ENCODE measurements at regions not wholly inside any gene's neighbourhood (a gene's known extent, or its start where the extent isn't known, plus 50 kb on each side); places are given as distances from the start of the nearest gene placed in this dataset.

DNA sequence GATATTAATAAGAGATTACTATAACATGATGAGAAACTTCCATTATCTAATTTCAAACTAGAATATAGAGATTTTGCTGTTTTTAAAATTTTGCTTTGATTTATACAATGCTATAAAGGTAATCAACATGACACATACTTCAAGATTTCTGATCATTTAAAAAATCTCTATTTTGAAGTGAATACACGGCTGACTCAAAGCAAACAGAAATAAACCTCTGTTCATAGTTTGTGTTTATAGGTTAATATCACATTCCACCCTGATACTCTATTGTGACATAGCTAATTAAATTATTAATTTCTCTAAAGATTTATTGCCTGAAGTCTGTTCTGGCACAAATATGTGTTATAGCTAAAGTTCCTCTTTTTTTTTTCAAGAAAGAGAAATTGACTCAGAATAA lies 349.2 kb downstream of the TLL1 start (continued):
- TF ChIP-seq ZNF253 (CRISPR knock-in tag; conservative IDR thresholded peaks at IDR 0.05) (no peak), CLOCK (CRISPR knock-in tag; IDR thresholded peaks at IDR 0.05; ENCODE audit: borderline replicate concordance) (no peak), POLR2AphosphoS2 (IDR thresholded peaks at IDR 0.05; ENCODE audit: low read length) (no peak), ZFPM2 (CRISPR knock-in tag; IDR thresholded peaks at IDR 0.05) (no peak)
- TF ChIP-seq, protein P1, sequence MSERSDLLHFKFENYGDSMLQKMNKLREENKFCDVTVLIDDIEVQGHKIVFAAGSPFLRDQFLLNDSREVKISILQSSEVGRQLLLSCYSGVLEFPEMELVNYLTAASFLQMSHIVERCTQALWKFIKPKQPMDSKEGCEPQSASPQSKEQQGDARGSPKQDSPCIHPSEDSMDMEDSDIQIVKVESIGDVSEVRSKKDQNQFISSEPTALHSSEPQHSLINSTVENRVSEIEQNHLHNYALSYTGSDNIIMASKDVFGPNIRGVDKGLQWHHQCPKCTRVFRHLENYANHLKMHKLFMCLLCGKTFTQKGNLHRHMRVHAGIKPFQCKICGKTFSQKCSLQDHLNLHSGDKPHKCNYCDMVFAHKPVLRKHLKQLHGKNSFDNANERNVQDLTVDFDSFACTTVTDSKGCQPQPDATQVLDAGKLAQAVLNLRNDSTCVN (CRISPR knock-in tag; IDR thresholded peaks at IDR 0.05) = no peak

DNA sequence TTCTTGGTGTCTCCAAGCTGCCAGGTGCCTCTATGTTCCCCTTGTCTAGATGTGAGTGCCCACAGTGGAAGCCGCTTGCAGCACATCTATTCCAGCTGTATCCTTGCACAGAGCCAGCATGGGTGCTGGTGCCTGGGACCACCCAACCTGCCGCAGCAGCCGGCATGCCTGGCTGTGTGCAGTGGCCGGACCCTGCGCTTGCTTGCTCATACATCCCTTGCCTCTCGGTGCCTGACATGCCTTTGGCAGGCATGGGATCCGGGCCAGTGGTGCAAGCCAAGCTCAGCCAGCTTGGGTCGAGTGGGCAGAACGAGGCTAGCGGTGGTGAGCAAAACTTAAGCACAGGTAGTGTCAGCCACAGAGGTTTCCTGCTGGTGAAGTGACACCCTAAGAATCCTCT lies 355.1 kb downstream of the TLL1 start:
- H3K27me3 ChIP-seq (ENCODE audit: control insufficient read depth in 2 of 2, insufficient read depth in 2 of 2, low read length in 2 of 2) = no peaks in the 10 kb centered on the region
- no TSS peak for BruUV-seq (replicated peaks)
- no peaks in the 10 kb centered on the region for H4K20me1 ChIP-seq (replicated peaks; ENCODE audit: control insufficient read depth, insufficient read depth, low read length)
- POLR2A ChIA-PET = no interaction called here
- H3K4me3 ChIP-seq = no peak overlapping the region
- H3K9ac ChIP-seq (ENCODE audit: insufficient read depth in 1 of 2, low read depth in 2 of 2, low read length in 2 of 2) = no peak overlapping the region
- no peaks in the 10 kb centered on the region; the same call in 1 of the 2 replicates for H3K9me3 ChIP-seq (replicated peaks; ENCODE audit: control insufficient read depth, insufficient read depth, low read depth, low read length)
- H3K27ac ChIP-seq (ENCODE audit: extremely low read depth, low read depth, low read length) = no peak overlapping the region
- no peak for FAIRE-seq
- H3K79me2 ChIP-seq (ENCODE audit: control insufficient read depth, insufficient read depth, low read length) = no peaks in the 10 kb centered on the region
- in situ Hi-C loops (cut with MboI) = no loop called here
- no peaks in the 10 kb centered on the region for H3K4me1 ChIP-seq (replicated peaks in 1 of 2; ENCODE audit: control insufficient read depth in 2 of 2, insufficient read depth in 2 of 2, low read length in 2 of 2)
- CTCF ChIA-PET (ENCODE audit: low intra/inter-chr PET ratio) = no interaction called here
- intact Hi-C loops (cut with micrococcal nuclease) = no loop called here
- WGBS (ENCODE audit: insufficient coverage, low coverage, missing lambda C conversion rate) = 0% methylated on average over 10 of the region's 10 CpGs
- ATAC-seq = no peak
- no peak for DNase-seq (ENCODE audit: extremely low read depth in 1 of 4, low spot score in 3 of 4)
- H2AFZ ChIP-seq (ENCODE audit: low read depth, low read length) = no peak overlapping the region
- no peaks in the 10 kb centered on the region for H3K36me3 ChIP-seq (ENCODE audit: control insufficient read depth, insufficient read depth, low read length)
- no peak overlapping the region for H3K4me2 ChIP-seq (ENCODE audit: insufficient read depth, low read length)
- no peaks in the 10 kb centered on the region for H3K9me1 ChIP-seq (ENCODE audit: control insufficient read depth, insufficient read depth, low read length)
- TF ChIP-seq KLF16 (IDR thresholded peaks at IDR 0.05) = no peak
- TF ChIP-seq BHLHE40 (IDR thresholded peaks at IDR 0.05; ENCODE audit: low read length) = no peak
- TF ChIP-seq, protein P2, sequence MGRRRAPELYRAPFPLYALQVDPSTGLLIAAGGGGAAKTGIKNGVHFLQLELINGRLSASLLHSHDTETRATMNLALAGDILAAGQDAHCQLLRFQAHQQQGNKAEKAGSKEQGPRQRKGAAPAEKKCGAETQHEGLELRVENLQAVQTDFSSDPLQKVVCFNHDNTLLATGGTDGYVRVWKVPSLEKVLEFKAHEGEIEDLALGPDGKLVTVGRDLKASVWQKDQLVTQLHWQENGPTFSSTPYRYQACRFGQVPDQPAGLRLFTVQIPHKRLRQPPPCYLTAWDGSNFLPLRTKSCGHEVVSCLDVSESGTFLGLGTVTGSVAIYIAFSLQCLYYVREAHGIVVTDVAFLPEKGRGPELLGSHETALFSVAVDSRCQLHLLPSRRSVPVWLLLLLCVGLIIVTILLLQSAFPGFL (CRISPR knock-in tag; IDR thresholded peaks at IDR 0.05) = no peak
- TF ChIP-seq GTF3C2 (IDR thresholded peaks at IDR 0.05; ENCODE audit: borderline replicate concordance, extremely low read depth, insufficient read length) = no peak
- no peak for TF ChIP-seq ZNF408 (CRISPR knock-in tag; IDR thresholded peaks at IDR 0.05; ENCODE audit: low read depth)
- no peak for TF ChIP-seq E2F8 (IDR thresholded peaks at IDR 0.05; ENCODE audit: low read depth, partially characterized antibody)
